ENCODE measurements at regions not wholly inside any gene's neighbourhood (a gene's known extent, or its start where the extent isn't known, plus 50 kb on each side); places are given as distances from the start of the nearest gene placed in this dataset.

DNA sequence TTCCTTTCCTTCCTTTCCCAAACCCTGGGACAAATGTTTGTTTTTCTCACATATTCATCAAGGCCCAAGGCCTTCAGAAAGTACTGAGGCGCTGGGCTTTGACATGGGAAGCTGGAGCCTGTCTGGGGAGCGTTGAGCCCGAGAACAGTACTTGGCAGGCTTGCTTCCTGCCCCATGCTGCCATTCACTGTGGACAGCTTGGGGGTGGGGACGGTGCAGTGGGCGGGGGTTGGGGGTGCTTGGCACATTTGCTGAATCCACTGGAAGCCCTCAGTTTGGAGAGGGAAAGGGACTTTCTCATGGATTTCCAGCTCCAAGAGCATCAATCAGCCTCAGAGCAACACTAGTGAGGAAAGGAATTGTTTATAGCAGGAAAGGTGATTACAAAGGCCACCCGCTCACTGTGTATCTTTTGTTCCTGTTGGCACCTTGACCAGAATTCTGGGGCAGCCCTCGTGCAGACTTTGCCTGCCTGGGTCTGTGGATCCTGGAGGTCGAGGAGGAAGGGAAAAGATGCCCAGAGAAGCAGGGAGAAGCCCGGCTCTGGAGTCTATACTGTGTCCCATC, 199.8 kb upstream of the RGMA start:
- no peak for TF ChIP-seq EZH2 (IDR thresholded peaks at IDR 0.05; ENCODE audit: insufficient read depth, low read length)
- TF ChIP-seq, protein P1, sequence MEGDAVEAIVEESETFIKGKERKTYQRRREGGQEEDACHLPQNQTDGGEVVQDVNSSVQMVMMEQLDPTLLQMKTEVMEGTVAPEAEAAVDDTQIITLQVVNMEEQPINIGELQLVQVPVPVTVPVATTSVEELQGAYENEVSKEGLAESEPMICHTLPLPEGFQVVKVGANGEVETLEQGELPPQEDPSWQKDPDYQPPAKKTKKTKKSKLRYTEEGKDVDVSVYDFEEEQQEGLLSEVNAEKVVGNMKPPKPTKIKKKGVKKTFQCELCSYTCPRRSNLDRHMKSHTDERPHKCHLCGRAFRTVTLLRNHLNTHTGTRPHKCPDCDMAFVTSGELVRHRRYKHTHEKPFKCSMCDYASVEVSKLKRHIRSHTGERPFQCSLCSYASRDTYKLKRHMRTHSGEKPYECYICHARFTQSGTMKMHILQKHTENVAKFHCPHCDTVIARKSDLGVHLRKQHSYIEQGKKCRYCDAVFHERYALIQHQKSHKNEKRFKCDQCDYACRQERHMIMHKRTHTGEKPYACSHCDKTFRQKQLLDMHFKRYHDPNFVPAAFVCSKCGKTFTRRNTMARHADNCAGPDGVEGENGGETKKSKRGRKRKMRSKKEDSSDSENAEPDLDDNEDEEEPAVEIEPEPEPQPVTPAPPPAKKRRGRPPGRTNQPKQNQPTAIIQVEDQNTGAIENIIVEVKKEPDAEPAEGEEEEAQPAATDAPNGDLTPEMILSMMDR (IDR thresholded peaks at IDR 0.05; ENCODE audit: insufficient read depth, low read depth, low read length) = no peak
